ENCODE measurements at regions not wholly inside any gene's neighbourhood (a gene's known extent, or its start where the extent isn't known, plus 50 kb on each side); places are given as distances from the start of the nearest gene placed in this dataset.

- in situ Hi-C loops (cut with MboI; ENCODE audit: low sequenced_read_pairs), result no loop called here
- H3K4me1 ChIP-seq, result no peaks in the 10 kb centered on the region
- DNase-seq (ENCODE audit: low spot score in 2 of 2), result peak in 1 of 2 experiments; percentile 12
- no peak overlapping the region for H3K4me3 ChIP-seq
- H3K9me3 ChIP-seq, result no peaks in the 10 kb centered on the region; the same call in 1 of the 2 replicates
- no peaks in the 10 kb centered on the region for H3K36me3 ChIP-seq (replicated peaks)
- H3K27me3 ChIP-seq (ENCODE audit: low read depth), result no peaks in the 10 kb centered on the region
Observed at GRCh38 chr2:236867441-236868260, 218.0 kb upstream of the COPS8 start.

GRCh38 chr2:236870370-236870769 lies 215.3 kb upstream of the COPS8 start:
- H3K27me3 ChIP-seq (ENCODE audit: low read depth), result no peaks in the 10 kb centered on the region
- no peak overlapping the region for H3K4me3 ChIP-seq
- H3K36me3 ChIP-seq (replicated peaks), result no peaks in the 10 kb centered on the region
- H3K4me1 ChIP-seq, result no peaks in the 10 kb centered on the region
- no peaks in the 10 kb centered on the region for H3K9me3 ChIP-seq
- DNase-seq (ENCODE audit: low spot score in 2 of 2), result no peak
- in situ Hi-C loops (cut with MboI; ENCODE audit: low sequenced_read_pairs), result no loop called here

GRCh38 chr2:236871500-236872001 lies 214.1 kb upstream of the COPS8 start:
- Histone ChIP-seq H3K4me1 (no peaks in the 10 kb centered on the region), H3K36me3 (replicated peaks) (no peaks in the 10 kb centered on the region), H3K27me3 (ENCODE audit: low read depth) (no peaks in the 10 kb centered on the region), H3K4me3 (no peak overlapping the region), H3K9me3 (no peaks in the 10 kb centered on the region)
- DNase-seq (ENCODE audit: low spot score in 2 of 2), result no peak
- in situ Hi-C loops (cut with MboI; ENCODE audit: low sequenced_read_pairs), result no loop called here

GRCh38 chr2:236872015-236872414 lies 213.7 kb upstream of the COPS8 start:
- DNase-seq (ENCODE audit: low spot score in 2 of 2), result no peak
- Histone ChIP-seq H3K4me3 (no peak overlapping the region), H3K4me1 (no peaks in the 10 kb centered on the region), H3K36me3 (replicated peaks) (no peaks in the 10 kb centered on the region), H3K27me3 (ENCODE audit: low read depth) (no peaks in the 10 kb centered on the region), H3K9me3 (no peaks in the 10 kb centered on the region)
- in situ Hi-C loops (cut with MboI; ENCODE audit: low sequenced_read_pairs), result no loop called here

GRCh38 chr2:236872981-236873380 lies 212.7 kb upstream of the COPS8 start:
- Histone ChIP-seq H3K27me3 (ENCODE audit: low read depth) (no peaks in the 10 kb centered on the region), H3K9me3 (no peaks in the 10 kb centered on the region), H3K36me3 (replicated peaks) (no peaks in the 10 kb centered on the region), H3K4me1 (no peaks in the 10 kb centered on the region), H3K4me3 (no peak overlapping the region)
- DNase-seq (ENCODE audit: low spot score in 2 of 2), result no peak
- in situ Hi-C loops (cut with MboI; ENCODE audit: low sequenced_read_pairs), result no loop called here

- H3K27me3 ChIP-seq (ENCODE audit: low read depth), result no peaks in the 10 kb centered on the region
- no peaks in the 10 kb centered on the region for H3K4me1 ChIP-seq
- H3K9me3 ChIP-seq, result no peaks in the 10 kb centered on the region
- in situ Hi-C loops (cut with MboI; ENCODE audit: low sequenced_read_pairs), result no loop called here
- no peaks in the 10 kb centered on the region for H3K36me3 ChIP-seq (replicated peaks)
- DNase-seq (ENCODE audit: low spot score in 2 of 2), result no peak
- no peak overlapping the region for H3K4me3 ChIP-seq
Observed at GRCh38 chr2:236873636-236874035, 212.1 kb upstream of the COPS8 start.

- in situ Hi-C loops (cut with MboI; ENCODE audit: low sequenced_read_pairs), result no loop called here
- no peak for DNase-seq (ENCODE audit: low spot score in 2 of 2)
- no peaks in the 10 kb centered on the region for H3K36me3 ChIP-seq (replicated peaks)
- no peak overlapping the region for H3K4me3 ChIP-seq
- no peaks in the 10 kb centered on the region for H3K9me3 ChIP-seq
- no peaks in the 10 kb centered on the region for H3K4me1 ChIP-seq
- H3K27me3 ChIP-seq (ENCODE audit: low read depth), result no peaks in the 10 kb centered on the region
Observed at GRCh38 chr2:236874866-236875481, 210.7 kb upstream of the COPS8 start.

GRCh38 chr2:236875906-236876505 lies 209.7 kb upstream of the COPS8 start:
- Histone ChIP-seq H3K36me3 (replicated peaks) (no peaks in the 10 kb centered on the region), H3K4me1 (no peaks in the 10 kb centered on the region), H3K27me3 (ENCODE audit: low read depth) (no peaks in the 10 kb centered on the region), H3K9me3 (no peaks in the 10 kb centered on the region), H3K4me3 (no peak overlapping the region)
- DNase-seq (ENCODE audit: low spot score in 2 of 2), result no peak
- in situ Hi-C loops (cut with MboI; ENCODE audit: low sequenced_read_pairs), result no loop called here

- H3K27me3 ChIP-seq (ENCODE audit: low read depth), result no peaks in the 10 kb centered on the region
Observed at GRCh38 chr2:236876642-236877041, 209.0 kb upstream of the COPS8 start.

GRCh38 chr2:236877972-236878371 lies 207.7 kb upstream of the COPS8 start:
- in situ Hi-C loops (cut with MboI; ENCODE audit: low sequenced_read_pairs), result no loop called here
- H3K4me1 ChIP-seq, result no peaks in the 10 kb centered on the region
- H3K9me3 ChIP-seq, result no peaks in the 10 kb centered on the region

More at GRCh38 chr2:236876642-236877041, 209.0 kb upstream of the COPS8 start:
- H3K4me3 ChIP-seq, result no peak overlapping the region
- H3K9me3 ChIP-seq, result no peaks in the 10 kb centered on the region
- H3K36me3 ChIP-seq (replicated peaks), result no peaks in the 10 kb centered on the region
- H3K4me1 ChIP-seq, result no peaks in the 10 kb centered on the region
- no peak for DNase-seq (ENCODE audit: low spot score in 2 of 2)
- in situ Hi-C loops (cut with MboI; ENCODE audit: low sequenced_read_pairs), result no loop called here

GRCh38 chr2:236879416-236879963 lies 206.2 kb upstream of the COPS8 start:
- in situ Hi-C loops (cut with MboI; ENCODE audit: low sequenced_read_pairs), result no loop called here
- no peak for DNase-seq (ENCODE audit: low spot score in 2 of 2)
- no peaks in the 10 kb centered on the region for H3K9me3 ChIP-seq
- no peaks in the 10 kb centered on the region for H3K27me3 ChIP-seq (ENCODE audit: low read depth)
- H3K4me3 ChIP-seq, result no peak overlapping the region
- no peaks in the 10 kb centered on the region for H3K4me1 ChIP-seq
- no peaks in the 10 kb centered on the region for H3K36me3 ChIP-seq (replicated peaks)

More at GRCh38 chr2:236877972-236878371, 207.7 kb upstream of the COPS8 start:
- H3K36me3 ChIP-seq (replicated peaks), result no peaks in the 10 kb centered on the region
- H3K27me3 ChIP-seq (ENCODE audit: low read depth), result no peaks in the 10 kb centered on the region
- no peak for DNase-seq (ENCODE audit: low spot score in 2 of 2)
- no peak overlapping the region for H3K4me3 ChIP-seq

GRCh38 chr2:236882074-236882473 lies 203.6 kb upstream of the COPS8 start:
- no peaks in the 10 kb centered on the region for H3K27me3 ChIP-seq (ENCODE audit: low read depth)
- H3K9me3 ChIP-seq, result no peaks in the 10 kb centered on the region
- in situ Hi-C loops (cut with MboI; ENCODE audit: low sequenced_read_pairs), result no loop called here
- H3K4me3 ChIP-seq, result no peak overlapping the region
- no peak for DNase-seq (ENCODE audit: low spot score in 2 of 2)
- no peaks in the 10 kb centered on the region for H3K4me1 ChIP-seq
- no peaks in the 10 kb centered on the region for H3K36me3 ChIP-seq (replicated peaks)

GRCh38 chr2:236882930-236883329 lies 202.8 kb upstream of the COPS8 start:
- H3K4me3 ChIP-seq, result no peak overlapping the region
- no peaks in the 10 kb centered on the region for H3K27me3 ChIP-seq (ENCODE audit: low read depth)
- DNase-seq (ENCODE audit: low spot score in 2 of 2), result no peak
- in situ Hi-C loops (cut with MboI; ENCODE audit: low sequenced_read_pairs), result no loop called here
- no peaks in the 10 kb centered on the region for H3K36me3 ChIP-seq (replicated peaks)
- no peaks in the 10 kb centered on the region for H3K9me3 ChIP-seq
- no peaks in the 10 kb centered on the region for H3K4me1 ChIP-seq

GRCh38 chr2:236883819-236884218 lies 201.9 kb upstream of the COPS8 start:
- no peaks in the 10 kb centered on the region for H3K9me3 ChIP-seq
- in situ Hi-C loops (cut with MboI; ENCODE audit: low sequenced_read_pairs), result no loop called here
- H3K36me3 ChIP-seq (replicated peaks), result no peaks in the 10 kb centered on the region
- no peaks in the 10 kb centered on the region for H3K27me3 ChIP-seq (ENCODE audit: low read depth)
- H3K4me3 ChIP-seq, result no peak overlapping the region
- H3K4me1 ChIP-seq, result no peaks in the 10 kb centered on the region
- no peak for DNase-seq (ENCODE audit: low spot score in 2 of 2)

All from HAP-1 (cell line).